ENCODE measurements at regions not wholly inside any gene's neighbourhood (a gene's known extent, or its start where the extent isn't known, plus 50 kb on each side); places are given as distances from the start of the nearest gene placed in this dataset.

DNA sequence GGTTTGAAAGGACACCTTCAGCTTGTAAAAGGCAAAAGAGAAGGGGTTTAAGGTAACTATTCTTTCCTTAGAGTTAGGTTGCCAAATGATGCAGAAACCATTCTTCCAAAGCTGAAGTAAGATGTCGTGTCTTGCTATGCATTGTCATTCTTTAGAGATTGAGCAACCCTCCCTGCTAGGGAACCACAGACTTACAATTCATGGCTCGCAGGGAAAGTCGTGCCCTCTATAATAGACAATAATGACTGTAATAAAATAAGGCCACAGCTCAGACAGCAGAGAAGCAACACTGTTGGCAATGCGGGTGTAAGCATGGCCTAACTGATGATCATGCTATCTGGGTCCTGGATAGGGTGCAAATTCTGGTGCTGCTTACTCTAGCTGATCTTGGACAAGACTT lies 129.6 kb upstream of the CDH13 start:
- DNase-seq (ENCODE audit: low read depth, low spot score): no peak

DNA sequence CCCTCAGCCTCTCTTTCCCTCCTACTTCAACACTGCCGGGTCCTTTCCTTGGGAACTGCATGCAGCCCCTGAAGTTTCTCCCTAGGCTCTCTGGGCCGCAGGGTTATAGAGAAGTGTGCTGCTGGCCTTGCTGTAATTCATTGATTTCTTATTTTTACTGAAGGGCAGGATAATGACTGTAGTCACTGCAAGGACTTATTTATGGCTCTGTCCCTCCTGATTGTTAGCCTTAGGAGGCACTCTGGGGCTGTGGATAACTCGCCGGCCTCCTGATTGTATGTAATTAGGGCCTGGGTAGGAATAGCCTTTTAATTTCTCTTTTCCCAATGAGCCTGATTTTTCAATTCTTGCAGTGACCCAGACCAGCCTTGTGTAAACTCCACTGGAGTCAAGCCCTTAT lies 138.3 kb upstream of the CDH13 start:
- DNase-seq (ENCODE audit: low read depth, low spot score): no peak

DNA sequence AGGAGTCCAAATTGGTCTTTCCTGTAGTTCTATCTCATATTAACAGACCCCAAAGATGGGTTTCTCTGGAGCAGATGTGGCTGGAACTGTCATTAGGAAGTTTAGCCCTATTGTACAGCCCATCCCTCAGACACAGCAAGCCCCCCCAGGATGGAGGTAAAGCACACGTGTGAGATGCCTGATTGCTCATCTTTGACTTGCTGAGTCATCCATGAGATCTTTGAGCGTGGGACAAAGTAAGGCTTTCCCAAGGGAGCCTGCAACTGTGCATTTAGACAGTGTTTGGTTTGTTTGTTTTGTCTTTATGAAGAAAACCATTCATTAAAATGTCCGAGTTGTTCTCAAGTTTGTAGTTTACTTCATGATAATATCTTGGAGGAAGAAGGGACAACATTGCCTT lies 145.3 kb upstream of the CDH13 start:
- no peak for DNase-seq (ENCODE audit: low read depth, low spot score)

DNA sequence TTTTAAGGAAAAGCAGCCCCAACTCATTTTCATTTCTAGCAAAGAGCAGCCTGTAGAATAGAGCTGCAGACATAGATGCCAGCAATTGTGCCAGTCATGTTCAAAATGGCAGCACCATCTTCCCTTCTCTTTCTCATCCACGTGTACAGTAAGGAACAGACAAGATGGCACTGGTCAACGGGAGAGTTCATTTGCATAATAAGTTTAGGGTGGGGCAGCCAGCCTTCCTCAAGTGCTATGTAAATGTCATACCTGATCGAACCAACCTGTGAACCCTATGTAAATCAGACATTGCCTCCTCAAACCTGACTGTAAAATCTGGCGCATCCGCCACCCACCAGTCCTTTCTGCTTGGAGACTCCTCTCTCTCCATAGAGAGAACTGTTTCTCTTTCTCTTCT lies 150.0 kb upstream of the CDH13 start:
- DNase-seq (ENCODE audit: low read depth, low spot score): no peak

DNA sequence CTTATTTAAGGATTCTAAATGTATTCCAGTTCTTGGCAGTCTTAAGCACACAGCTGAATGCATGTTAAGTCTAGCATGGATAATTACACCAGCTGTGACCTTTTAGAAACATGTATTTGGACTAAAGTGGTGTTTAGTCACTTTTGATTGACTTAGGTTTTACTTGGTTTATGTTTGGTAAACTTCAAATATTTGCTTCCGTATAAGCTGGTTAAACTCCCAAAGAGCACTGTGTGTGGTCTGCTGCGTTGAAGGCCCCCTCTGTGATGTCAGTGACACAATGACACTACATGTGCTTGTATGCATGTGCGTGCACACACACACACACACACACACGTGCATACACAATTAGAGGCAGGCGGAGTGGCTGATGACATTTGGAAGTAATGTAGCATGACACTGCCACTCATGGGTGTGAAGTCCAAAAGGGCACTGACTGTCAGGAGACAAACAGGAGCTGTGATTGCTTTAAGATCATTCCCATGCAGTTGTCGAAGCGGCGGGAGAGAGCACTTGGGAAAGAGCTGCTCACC lies 156.1 kb upstream of the CDH13 start:
- no peak for DNase-seq (ENCODE audit: low read depth, low spot score)

DNA sequence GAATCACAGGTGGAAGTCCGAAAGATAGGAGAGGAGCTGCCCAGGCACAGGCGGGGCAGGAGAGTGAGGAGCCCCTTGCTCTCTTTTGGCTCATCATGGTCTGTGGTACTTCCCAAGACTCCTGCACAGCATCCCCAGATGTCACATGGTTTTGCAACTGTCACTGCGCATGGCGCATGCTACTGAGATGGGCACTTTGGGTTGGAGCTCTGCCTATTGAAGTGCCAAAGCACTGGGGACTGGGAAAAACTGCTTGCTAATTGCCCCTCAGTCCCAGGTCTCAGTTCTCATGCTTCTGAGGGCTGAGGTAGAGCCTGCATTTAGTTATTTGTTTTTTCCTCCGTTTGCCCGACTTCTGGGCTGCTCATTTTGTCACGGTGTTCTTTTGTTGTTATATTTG lies 156.8 kb upstream of the CDH13 start:
- no peak for DNase-seq (ENCODE audit: low read depth, low spot score)

DNA sequence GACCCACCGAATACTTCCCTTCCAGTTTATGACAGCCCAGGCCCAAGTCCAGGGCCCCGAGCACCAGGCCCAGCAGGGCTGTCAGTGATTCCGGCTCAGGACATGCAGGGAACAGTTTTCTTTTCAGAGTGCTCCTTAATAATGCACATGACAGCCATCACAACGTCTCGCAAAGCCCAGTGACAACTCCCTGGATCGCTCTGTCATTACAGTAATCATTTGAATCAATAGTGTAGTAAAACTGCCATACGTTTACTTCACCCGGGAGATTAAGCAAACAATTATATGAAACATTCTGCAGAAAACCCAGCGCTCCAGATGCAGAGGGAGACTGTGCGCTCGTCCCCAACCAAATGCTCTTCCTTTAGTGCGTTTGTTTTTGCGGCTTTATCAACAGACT lies 162.6 kb upstream of the CDH13 start:
- DNase-seq (ENCODE audit: low read depth, low spot score): no peak

DNA sequence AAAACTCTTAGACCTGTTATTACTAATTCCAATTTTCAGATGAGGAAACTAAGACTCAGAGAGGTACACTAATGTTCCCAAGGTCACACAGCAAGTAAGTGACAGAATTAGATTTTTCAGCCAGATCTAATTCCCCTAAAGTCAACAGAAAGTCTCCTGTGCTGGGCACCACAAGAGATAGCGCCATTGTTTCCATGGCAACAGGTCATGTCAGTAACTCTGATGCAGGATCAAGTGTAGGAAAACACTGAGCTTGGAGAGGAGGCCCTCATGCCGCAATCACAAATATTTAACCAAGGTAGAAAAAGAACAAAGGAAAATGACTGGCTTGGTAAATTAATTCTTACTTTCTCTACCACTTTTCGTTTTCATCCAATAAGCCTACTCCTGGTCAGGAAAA lies 166.0 kb upstream of the CDH13 start:
- no peak for DNase-seq (ENCODE audit: low read depth, low spot score)

DNA sequence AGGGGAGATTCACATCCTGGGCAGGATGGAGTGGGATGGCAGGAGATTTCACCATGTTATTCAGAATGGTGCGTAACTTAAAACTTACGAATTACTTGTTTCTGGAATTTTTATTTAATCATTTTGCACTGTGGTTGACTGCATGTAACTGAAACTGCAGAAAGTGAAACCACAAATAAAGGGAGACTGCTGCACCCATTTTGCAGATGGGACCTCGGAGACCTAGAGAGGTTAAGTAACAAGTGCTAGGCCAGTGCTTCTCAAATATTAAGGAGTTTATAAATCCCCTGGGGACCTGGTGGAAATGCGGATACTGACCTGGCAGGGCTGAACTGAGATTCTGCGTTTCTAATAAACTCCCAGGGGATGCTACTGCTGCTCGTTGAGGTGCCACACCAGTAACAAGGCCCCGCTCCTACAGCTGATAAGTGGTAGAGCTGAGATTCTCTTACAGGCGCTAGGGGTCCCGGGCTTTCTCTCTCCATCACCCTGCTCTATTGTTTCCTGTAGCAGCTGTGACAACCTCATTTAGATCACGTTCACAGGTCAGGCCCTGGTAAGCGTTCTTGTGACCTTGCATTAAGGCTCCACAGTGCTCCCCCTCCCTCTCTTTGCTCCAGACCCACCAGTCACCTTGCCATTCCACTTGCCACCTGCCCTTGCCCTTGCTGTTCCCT lies 167.1 kb upstream of the CDH13 start:
- DNase-seq (ENCODE audit: low read depth, low spot score): no peak

DNA sequence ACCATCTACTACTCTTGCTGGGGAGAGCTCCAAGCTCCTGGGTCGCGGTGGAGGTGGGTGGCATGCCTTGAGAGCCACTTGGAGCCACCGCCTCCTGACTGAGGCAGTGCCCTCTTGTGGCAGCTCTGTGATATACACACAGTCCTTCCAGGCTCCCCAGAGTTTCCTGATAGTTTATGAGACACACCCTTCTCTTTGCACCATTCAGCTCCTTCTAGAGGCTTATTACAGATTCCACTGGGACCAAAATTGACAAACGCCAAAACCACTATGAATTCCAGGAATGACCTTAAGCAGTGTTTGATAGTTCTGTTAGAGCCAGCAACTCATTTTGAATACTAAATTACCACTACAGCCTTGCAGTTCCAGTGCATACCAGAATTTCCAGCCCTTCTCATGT lies 170.1 kb upstream of the CDH13 start:
- no peak for DNase-seq (ENCODE audit: low read depth, low spot score)

DNA sequence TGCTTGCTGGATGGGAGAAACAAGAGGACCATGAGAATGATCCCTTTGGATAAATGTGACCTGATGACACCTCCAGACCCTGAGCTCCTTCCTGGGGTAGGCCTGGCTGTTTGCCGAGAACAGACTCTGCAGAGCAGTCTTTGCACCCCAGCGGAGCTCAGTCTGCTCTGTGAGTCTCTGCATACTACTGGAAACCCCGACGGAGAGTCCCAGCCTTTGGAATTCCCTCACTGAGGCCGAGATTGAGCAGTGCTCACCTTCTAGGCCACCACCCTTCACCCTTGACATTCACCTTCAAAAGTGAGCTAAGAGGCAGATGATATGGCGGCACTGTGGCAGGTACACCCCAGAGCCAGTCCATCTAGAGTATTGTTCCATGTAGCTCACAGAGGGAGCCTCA lies 172.2 kb upstream of the CDH13 start:
- no peak for DNase-seq (ENCODE audit: low read depth, low spot score)

DNA sequence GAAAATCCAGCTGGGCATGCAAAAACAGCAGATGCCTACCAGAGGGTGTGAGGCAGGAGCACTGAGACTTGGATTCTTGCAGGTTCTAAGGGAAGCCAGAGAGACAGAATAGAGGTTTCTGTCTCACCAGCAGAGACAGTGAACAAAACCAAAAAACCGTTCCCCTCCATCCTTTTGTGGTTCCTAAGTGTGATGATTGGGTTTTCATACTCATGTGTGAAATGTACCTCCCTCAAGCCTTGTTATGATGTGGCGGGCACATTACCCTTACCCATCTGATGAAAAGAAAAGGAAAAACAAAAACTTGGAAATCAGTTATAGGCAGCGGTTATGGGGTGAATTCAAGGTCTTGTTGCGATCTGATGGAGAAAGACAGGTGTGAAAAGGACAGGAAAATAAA lies 172.6 kb upstream of the CDH13 start:
- no peak for DNase-seq (ENCODE audit: low read depth, low spot score)

DNA sequence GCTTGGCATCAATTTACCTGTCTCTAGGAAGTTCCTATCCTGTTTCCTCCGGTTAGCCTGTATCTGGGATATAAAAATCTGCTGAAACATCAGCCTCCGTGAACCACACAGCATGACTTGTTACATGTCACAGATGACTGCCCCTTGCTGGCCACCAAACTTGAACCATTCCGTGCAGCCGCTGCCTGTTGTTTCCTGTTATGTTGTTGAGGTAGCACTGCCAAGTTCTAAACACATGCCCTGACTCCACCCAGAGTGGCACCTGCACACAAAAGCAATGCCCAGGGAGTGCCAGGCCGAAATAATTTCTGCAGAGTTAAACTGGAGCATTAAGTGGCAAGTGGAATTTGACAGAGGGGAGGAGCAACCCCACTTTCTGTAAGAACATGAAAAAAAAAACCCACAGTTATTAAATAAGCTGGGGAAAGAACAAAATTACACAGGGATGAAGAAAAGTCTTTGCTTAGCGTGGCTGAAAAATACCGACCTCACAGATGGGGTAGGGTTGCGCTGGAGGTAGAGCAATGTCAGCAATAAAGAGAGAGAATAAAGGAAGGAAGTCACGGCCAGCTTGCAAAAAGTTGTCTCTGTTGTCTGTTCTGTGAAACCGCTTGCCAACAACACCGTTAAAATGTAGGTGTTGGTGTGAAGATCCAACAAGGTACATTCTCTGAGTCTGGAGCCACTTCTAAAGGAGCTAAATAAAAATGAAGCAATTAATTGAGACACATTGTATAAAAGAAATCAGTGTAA lies 174.6 kb upstream of the CDH13 start:
- no peak for DNase-seq (ENCODE audit: low read depth, low spot score)

DNA sequence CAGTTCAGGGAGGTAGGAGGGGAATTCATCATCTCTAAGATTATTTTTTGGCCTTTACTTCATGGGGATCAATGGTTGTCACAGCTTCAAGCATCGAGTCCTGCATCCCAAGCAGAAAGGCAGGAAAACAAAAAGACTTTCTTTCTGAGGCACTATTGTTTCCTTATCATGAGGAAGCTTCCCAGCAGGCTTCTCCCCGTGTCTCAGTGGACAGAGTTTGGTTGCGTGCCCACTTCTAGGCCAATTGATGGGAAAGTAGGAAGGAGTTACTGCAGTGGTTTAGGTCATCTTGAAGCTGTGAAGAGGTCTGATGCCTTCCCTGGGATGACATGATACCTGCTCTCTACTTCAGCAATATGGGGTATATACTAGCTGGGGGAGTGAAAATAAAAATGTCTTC lies 175.3 kb upstream of the CDH13 start:
- no peak for DNase-seq (ENCODE audit: low read depth, low spot score)

DNA sequence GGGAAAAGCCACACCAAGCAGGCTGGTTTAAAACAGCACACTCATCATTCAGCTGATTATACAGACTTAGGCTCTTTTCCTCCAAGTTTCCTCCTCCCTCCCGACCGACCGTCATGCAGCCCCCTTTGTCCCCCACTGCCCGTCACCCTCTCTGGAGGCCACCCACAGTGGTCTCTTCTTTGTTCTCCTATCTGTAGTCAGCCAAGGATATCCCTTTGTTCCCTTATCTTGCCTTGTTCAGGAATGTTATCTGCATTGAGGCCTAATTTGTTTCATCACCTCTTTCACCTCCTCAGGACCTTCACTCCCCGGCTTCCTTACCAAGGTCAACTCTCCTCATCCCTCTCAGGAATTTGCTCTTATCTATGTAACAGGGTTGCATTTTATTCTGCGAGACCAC lies 186.4 kb upstream of the CDH13 start:
- DNase-seq (ENCODE audit: low read depth, low spot score): no peak

DNA sequence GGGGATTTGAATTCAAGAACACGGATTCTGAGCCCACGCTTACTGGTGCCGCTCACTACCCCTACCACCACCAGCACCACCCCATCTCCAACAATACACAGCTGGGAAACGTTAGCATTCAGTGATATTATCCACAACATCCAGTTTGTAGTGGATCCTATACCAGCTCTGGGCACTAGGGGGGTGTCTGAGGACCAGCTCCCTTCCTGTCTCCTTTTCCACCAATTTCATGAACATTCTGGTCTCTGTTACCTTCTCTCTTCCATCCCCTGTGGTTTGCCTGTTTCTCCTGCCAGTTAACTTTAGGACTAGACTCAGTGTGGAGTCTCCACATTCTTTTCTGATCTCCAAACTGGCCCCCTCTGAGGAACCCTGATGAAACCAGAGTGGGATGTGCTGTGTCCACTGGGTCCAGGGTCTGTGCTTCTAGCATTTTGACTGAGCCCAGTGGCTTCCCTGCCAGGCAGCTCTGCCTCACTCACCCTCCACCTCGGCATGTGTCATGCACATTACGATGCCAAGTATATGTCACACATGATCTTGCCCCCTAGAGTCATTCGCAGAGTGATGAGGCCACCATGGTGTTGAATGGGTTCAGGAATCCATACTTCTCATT lies 187.0 kb upstream of the CDH13 start:
- DNase-seq (ENCODE audit: low read depth, low spot score): no peak

DNA sequence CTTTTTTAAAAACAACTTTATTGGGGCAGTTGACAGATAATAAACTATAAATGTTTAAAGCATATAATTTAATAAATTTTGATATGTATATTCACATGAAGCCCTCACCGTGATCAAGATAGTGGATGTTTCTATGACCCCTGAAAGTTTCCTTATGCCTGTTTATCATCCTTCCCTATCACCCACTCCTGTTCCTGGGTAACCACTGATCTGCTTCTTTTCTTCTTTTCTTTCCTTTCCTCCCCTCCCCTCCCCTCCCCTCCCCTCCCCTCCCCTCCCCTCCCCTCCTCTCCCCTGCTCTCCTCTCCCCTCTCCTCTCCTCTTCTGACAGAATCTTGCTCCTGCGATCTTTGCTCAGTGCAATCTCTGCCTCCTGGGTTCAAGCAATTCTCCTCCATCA lies 193.7 kb upstream of the CDH13 start:
- no peak for DNase-seq (ENCODE audit: low read depth, low spot score)

DNA sequence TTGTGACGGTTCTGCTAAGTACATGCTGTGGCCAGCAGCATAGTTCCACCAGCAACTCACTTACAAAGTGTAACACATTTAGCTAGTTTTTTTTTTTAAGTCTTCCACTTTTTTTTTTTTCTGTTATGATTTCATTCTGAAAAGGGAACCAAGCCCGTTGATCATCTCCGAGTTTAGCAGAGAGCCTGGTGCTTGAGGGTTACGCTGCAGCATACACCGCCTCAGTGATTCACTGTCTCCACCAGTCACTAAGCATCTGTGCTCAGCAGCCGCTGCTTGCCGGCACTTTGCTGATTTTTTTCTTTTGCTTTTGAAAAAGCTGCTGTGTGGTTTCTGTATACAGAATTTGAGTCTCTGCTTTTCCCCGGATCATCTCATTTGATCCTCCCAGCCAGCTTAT lies 194.5 kb upstream of the CDH13 start:
- no peak for DNase-seq (ENCODE audit: low read depth, low spot score)

DNA sequence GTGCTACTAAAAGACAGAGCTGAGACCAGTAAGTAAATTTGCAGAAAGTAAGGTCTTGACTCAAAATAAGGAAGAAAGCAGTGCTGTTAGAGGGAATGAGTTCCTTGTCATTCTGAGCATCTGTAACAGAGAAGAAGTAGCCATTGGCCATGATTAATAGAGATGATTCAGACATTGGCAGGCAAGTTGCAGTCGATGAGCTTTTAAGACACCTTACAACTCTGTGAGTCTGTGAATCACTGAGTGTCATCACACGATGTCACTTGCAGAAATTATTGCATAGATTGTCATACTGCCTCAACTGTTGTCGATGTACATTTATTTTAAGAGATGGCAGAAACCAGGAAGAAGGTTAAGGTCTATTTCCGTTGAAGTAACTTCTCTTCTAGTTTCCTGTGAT lies 201.1 kb upstream of the CDH13 start:
- no peak for DNase-seq (ENCODE audit: low read depth, low spot score)

DNA sequence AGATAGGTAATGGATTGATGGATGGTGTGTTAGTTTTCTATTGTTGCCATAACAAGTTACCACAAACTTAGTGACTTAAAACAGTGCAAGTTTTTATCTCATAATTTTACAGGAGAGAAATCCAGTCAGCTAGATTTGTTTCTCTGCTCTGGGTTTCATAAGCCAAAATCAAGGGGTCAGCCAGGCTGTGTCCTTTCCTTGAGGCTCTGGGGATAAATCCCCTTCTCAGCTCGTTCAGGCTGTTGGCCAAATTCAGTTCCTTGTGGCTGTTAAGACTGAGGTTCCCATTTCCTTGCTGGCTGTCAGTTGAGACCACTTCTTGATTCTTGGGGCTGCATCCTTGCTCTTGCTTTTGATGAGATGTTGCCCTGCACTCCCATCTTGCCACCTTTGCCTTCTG lies 204.9 kb upstream of the CDH13 start:
- no peak for DNase-seq (ENCODE audit: low read depth, low spot score)

DNA sequence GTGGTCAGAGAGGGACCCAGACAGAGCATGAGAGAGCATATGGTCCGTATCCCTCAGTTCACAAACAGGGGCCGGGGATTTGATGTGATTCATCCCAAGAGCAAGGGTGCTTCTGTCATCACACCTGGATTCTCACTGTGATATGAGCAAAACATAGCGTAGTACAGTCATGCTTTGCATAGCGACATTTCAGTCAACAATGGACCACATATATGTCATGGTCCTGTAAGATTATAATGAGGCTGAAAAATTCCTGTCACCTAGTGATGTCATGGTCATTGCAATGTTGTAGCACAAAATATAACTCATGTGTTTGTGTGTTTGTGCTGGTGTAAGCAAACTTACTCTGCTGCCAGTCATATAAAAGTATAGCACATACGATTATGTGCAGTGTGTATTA lies 207.4 kb upstream of the CDH13 start:
- DNase-seq (ENCODE audit: low read depth, low spot score): no peak

DNA sequence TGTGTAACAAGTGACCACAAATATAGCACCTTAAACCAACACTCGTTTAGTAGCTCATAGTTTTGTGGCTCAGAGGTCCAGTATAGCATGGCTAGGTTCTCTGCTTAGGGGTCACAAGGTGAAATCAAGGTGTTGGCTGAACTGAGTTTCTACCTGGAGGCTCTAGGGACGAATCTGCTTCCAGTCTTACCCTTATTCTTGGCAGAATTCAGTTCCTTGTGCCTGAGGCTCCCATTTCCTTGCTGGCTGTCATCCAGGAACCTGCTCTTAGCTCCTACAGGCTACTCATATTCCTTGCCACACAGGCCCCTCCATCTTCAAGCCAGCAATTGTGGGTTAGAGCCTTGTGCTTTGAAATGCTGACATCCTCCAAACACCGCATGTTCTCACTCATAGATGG lies 212.3 kb upstream of the CDH13 start:
- DNase-seq (ENCODE audit: low read depth, low spot score): no peak

DNA sequence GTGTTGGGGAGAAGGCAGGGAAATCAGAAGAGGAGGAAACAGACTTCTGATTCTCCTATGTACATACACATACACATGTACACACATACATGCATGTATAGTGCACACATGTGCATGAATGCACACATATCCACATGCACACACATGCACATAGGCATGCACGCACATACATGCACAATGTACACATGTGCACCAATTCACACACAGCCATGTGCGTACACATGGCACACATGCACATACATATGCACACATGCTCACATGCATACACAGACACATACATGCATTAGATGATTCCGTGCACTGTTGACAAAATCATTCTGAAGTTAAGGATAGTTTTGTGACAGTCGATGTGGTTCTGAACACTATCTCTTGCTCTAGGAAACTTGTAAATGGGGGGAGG lies 214.0 kb upstream of the CDH13 start:
- DNase-seq (ENCODE audit: low read depth, low spot score): no peak

Data from brain pericyte (primary cell).